Right atrium auricular region (tissue), 2 donors: ENCODE measurements at regions not wholly inside any gene's neighbourhood (a gene's known extent, or its start where the extent isn't known, plus 50 kb on each side); places are given as distances from the start of the nearest gene placed in this dataset.

Source experiments
- DNase-seq: peaks from one replicate; pipeline ENCODE4 v3.0.0-alpha.2; 2019; ENCODE audit warnings: low spot score
- H3K27ac ChIP-seq, 2 donors: fragments of 200-600 bp; sonication (generic); 1 replicate in 1 of 2; 2 replicates in 1 of 2; pipeline ENCODE4 v1.5.1; 2016 to 2019
- H3K27me3 ChIP-seq, 2 donors: fragments of 200-600 bp; sonication (generic); one replicate each; pipeline versions ENCODE4 v1.5.1 to v1.6.0; 2017 to 2019
- H3K36me3 ChIP-seq: fragments of 200-600 bp; sonication (generic); one replicate; pipeline ENCODE4 v1.5.1; 2016
- H3K4me1 ChIP-seq, 2 donors: fragments of 200-600 bp; sonication (generic); one replicate each; pipeline versions ENCODE4 v1.5.1 to v1.6.0; 2017 to 2019
- H3K4me3 ChIP-seq, 2 donors: fragments of 200-600 bp; sonication (generic); 1 replicate in 1 of 2; 2 replicates in 1 of 2; pipeline ENCODE4 v1.5.1; 2017 to 2019; ENCODE audit warnings: mild to moderate bottlenecking in 1 of 2, moderate library complexity in 1 of 2
- H3K9me3 ChIP-seq, 2 donors: fragments of 200-600 bp; sonication (generic); one replicate each; pipeline ENCODE4 v1.5.1; 2019
- TF ChIP-seq, protein P1 (sequence below), 2 donors: fragments of 200-600 bp; sonication (generic); IDR thresholded peaks; one replicate each; pipeline ENCODE4 v1.5.1; 2019; ENCODE audit warnings: antibody characterized with exemption in 2 of 2

DNA sequence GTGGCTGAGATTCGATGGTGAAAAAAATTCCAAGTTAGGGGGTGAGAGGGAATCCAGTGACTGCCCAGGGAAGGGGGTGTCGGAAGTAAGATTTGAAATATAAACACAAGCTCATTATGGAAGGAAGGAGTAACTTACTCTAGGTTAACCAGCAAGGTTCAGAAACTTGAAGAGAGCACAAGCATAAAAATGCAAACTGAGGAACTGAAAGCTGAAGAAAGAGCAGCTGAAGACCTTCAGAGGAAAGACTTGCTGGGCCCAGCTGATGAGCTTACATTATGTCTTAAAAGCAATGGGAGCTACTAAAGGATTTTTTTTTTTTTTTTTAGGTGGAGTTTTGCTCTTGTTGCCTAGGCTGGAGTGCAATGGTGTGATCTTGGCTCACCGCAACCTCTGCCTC is 189.7 kb upstream of the GRIN2B start:
- no peaks in the 10 kb centered on the region for H3K27me3 ChIP-seq
- DNase-seq: no peak
- TF ChIP-seq, protein P1, sequence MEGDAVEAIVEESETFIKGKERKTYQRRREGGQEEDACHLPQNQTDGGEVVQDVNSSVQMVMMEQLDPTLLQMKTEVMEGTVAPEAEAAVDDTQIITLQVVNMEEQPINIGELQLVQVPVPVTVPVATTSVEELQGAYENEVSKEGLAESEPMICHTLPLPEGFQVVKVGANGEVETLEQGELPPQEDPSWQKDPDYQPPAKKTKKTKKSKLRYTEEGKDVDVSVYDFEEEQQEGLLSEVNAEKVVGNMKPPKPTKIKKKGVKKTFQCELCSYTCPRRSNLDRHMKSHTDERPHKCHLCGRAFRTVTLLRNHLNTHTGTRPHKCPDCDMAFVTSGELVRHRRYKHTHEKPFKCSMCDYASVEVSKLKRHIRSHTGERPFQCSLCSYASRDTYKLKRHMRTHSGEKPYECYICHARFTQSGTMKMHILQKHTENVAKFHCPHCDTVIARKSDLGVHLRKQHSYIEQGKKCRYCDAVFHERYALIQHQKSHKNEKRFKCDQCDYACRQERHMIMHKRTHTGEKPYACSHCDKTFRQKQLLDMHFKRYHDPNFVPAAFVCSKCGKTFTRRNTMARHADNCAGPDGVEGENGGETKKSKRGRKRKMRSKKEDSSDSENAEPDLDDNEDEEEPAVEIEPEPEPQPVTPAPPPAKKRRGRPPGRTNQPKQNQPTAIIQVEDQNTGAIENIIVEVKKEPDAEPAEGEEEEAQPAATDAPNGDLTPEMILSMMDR (IDR thresholded peaks at IDR 0.05): no peak
- no peaks in the 10 kb centered on the region for H3K9me3 ChIP-seq
- no peaks in the 10 kb centered on the region for H3K4me1 ChIP-seq
- H3K36me3 ChIP-seq: no peaks in the 10 kb centered on the region
- no peak overlapping the region for H3K27ac ChIP-seq
- H3K4me3 ChIP-seq: no peak overlapping the region

DNA sequence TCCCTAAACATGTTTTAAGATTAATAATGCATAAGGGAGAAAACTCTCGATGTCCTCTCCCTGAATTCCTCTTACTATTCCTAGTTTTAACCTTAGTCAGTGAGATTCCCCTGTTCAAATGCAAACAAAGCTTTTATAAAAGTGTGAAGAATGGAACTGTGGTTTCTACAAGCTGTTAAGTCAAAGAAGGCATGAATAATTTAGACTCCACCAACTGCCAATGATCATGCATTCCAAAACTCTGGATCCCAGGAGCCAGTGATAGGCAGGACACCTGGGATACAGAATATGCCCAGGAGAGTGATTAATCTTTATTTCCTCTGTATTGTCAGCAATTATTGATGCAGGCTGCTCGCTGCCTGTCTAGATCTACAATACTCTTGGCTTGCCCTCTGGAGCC is 190.3 kb upstream of the ATF7IP start:
- DNase-seq: no peak
- Histone ChIP-seq H3K36me3 (no peaks in the 10 kb centered on the region), H3K4me3 (no peak overlapping the region), H3K27ac (no peak overlapping the region), H3K27me3 (no peaks in the 10 kb centered on the region), H3K4me1 (no peaks in the 10 kb centered on the region), H3K9me3 (no peaks in the 10 kb centered on the region)
- TF ChIP-seq, protein P1 (IDR thresholded peaks at IDR 0.05): no peak

DNA sequence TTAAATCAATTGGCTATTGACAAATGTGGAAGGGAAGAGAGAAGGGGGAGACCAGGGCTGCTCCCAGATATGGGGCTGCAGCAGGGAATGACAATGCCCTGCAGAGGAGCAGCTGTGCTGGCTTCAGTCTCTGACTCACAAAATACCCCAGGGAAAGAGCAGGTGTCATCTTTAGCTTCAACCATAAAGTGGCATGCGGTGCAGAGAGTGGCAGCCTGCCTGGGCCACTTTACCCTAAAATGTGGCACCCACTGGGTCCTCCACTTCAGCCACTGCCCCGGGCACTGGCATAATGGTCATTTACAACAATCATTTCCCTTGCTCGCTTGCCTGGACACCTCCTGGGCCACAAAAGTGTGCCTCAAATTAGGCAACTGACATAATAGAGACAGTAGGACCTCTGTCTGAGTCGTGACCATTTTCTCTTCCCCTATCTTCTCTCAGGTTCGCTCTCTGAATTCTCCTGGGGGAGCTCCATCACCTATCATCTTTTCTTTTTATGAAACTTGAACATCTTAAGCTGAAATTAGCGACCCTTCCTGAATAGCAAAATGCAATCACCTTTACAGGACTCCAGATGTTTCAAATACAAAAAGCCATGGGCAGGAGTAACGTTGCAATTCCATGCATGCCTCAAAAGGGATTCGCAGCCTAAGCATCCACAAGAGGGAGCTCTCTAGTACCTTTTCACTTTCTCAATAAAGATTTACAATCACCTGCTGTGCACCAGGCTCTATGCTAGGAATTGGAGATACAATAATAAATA is 179.9 kb upstream of the ATF7IP start:
- TF ChIP-seq, protein P1 (IDR thresholded peaks at IDR 0.05): peak in 1 of 2 donors; percentile 68

GRCh38 chr12:14186193-14186502 is 179.3 kb upstream of the ATF7IP start:
- Histone ChIP-seq H3K27ac (no peak overlapping the region), H3K9me3 (no peaks in the 10 kb centered on the region), H3K27me3 (no peaks in the 10 kb centered on the region), H3K4me1 (no peaks in the 10 kb centered on the region), H3K36me3 (no peaks in the 10 kb centered on the region), H3K4me3 (no peak overlapping the region)
- DNase-seq: no peak
- TF ChIP-seq, protein P1 (IDR thresholded peaks at IDR 0.05): no peak

More for the DNA sequence above, 179.9 kb upstream of the ATF7IP start:
- no peaks in the 10 kb centered on the region for H3K27me3 ChIP-seq
- no peak for DNase-seq
- H3K4me1 ChIP-seq: no peaks in the 10 kb centered on the region
- H3K36me3 ChIP-seq: no peaks in the 10 kb centered on the region
- H3K9me3 ChIP-seq: no peaks in the 10 kb centered on the region
- no peak overlapping the region for H3K4me3 ChIP-seq
- no peak overlapping the region for H3K27ac ChIP-seq

- Histone ChIP-seq H3K27me3 (no peaks in the 10 kb centered on the region), H3K27ac (no peak overlapping the region), H3K4me1 (no peaks in the 10 kb centered on the region), H3K4me3 (no peak overlapping the region), H3K36me3 (no peaks in the 10 kb centered on the region), H3K9me3 (no peaks in the 10 kb centered on the region)
- DNase-seq: no peak
- TF ChIP-seq, protein P1 (IDR thresholded peaks at IDR 0.05): no peak
Measured at GRCh38 chr12:14187002-14187401, 178.5 kb upstream of the ATF7IP start.

DNA sequence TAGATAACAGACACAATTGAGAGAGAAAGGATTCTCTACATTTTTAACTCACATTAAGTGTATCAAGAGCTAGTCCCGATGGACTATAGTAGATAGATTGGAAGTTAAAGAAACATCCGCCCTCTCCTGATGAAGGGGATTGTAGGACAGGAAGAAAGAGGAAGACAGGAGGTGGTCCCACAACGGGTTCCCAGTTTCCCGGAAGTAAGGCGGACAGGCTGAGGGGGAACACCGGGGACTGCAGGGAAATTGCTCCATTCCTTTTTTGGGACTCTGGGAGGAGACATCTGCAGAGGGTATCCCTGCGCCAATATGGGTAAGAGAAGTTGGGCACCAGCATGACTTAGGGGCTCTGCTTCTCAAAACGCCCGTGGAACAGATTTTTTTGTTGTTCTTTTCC is 177.5 kb upstream of the ATF7IP start:
- TF ChIP-seq, protein P1 (IDR thresholded peaks at IDR 0.05): no peak
- Histone ChIP-seq H3K4me1 (no peaks in the 10 kb centered on the region), H3K9me3 (no peaks in the 10 kb centered on the region), H3K4me3 (no peak overlapping the region), H3K27me3 (no peaks in the 10 kb centered on the region), H3K36me3 (no peaks in the 10 kb centered on the region), H3K27ac (no peak overlapping the region)
- DNase-seq: no peak
